ENCODE measurements at regions not wholly inside any gene's neighbourhood (a gene's known extent, or its start where the extent isn't known, plus 50 kb on each side); places are given as distances from the start of the nearest gene placed in this dataset.

- TF ChIP-seq CTCF (IDR thresholded peaks at IDR 0.05) = no peak
- TF ChIP-seq POLR2A (IDR thresholded peaks at IDR 0.05) = no peak
Measured at GRCh38 chr14:87688524-87688923, 304.5 kb downstream of the GALC start.

Measured in esophagus squamous epithelium (tissue), 4 donors.